NCI-H1417 treated with DMSO at 0.1 percent for 48 hours (cell line): ENCODE measurements at regions not wholly inside any gene's neighbourhood (a gene's known extent, or its start where the extent isn't known, plus 50 kb on each side); places are given as distances from the start of the nearest gene placed in this dataset.
"Not testable (repeated sequence)": the region's sequence is repeated elsewhere in the genome, so short reads cannot be mapped to it uniquely, and the experiment has no call there.

Experiments used
- DNase-seq: peaks from one replicate; lab custom pipeline; 2025; lab: John Stamatoyannopoulos, UW

- no peak for DNase-seq
Measured at GRCh38 chr5:109989994-109990722, 300.4 kb downstream of the MAN2A1 start.

DNA sequence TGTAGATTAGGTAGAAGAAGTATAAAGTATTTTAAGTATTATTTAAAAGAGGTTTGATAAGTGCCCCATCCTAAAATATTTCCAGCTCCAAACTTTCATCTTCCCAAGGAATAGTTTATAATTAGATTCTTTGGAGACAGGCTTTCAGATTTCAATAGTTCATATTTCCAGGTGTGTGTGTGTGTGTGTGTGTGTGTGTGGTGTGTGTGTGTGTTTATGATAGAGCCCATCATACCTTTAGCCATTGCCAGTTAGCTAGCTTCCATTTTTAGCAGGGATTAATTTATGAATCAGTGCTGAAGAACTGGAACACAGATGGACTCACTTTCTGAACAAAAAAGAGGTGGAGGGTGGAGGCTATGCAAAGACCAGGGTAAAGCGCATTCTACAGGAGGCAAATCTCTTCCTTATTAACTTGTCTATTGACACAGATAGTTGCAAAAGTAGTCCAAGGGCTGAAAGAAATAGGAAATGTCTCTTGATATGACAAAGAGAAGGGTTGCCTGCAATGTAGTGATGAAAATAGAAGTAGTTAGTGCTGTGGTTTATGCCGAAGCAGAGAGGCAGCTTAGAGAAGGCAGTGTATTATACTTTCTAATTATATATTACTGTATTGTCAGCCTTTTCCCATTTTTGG is 301.1 kb downstream of the MAN2A1 start:
- DNase-seq, result no peak

GRCh38 chr5:109992264-109992915 is 302.7 kb downstream of the MAN2A1 start:
- DNase-seq, result no peak

- DNase-seq, result no peak
Measured at GRCh38 chr5:109994135-109994534, 304.4 kb downstream of the MAN2A1 start.

GRCh38 chr5:109996246-109996645 is 306.5 kb downstream of the MAN2A1 start:
- no peak for DNase-seq

DNA sequence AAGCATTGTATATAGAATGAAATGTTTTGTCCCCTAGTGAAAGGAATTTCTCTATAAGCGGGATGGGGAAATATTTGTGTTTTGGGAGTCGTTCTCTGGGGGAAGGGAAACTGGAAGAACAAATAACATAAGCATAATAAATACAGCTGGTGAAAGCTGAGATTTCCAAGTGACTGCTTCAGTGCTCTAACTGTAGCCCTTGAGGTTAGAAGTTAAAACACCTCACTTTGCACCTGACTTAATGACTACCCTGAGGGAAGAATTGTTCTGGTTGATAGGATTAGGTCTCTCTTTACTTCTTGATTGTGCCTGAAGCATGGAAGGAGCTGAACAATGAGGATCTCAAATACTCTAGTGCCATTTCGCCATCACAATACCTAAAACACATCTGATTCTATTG is 307.4 kb downstream of the MAN2A1 start:
- no peak for DNase-seq

- DNase-seq, result no peak
Measured at GRCh38 chr5:109998208-109998607, 308.5 kb downstream of the MAN2A1 start.

DNA sequence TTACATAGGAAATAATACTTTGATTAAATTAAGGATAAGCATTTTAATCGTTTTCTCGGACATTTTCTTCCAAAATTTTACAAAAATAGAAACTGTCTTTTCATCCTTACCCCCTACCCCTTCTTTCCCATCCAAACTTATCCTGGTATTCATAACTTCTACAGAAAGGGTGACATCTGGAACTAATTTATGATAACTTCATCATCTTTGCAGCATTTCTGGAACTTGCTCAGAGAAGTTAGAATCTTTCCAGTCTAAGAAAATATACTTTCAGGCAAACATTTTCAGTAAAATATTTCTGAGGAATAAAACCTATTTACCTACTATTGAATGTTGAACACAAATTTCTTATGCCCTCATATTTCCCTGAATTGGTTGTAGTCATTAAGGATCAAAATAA is 309.0 kb downstream of the MAN2A1 start:
- DNase-seq, result no peak

- no peak for DNase-seq
Measured at GRCh38 chr5:110001648-110002047, 311.9 kb downstream of the MAN2A1 start.

DNA sequence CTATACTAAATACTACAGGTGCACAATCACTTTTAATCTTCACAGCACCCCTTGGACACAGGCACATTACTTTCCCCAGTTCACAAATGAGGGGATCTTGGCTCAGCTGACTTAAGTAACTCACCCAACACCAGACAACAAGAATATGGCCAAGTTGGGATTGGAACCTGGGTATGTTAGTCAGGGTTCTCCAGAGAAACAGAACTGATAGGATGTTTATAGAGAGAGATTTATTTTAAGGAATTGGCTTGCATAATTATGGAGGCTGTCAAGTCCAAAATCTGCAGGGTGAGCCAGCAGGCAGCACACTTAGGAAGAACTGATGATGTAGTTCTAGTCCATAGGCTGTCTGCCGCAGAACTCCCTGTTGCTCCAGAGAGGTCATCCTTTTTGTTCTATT is 312.9 kb downstream of the MAN2A1 start:
- DNase-seq, result no peak

- not testable (repeated sequence) for DNase-seq
Measured at GRCh38 chr5:110005907-110006562, 316.3 kb downstream of the MAN2A1 start.

- no peak for DNase-seq
Measured at GRCh38 chr5:110007101-110007500, 317.4 kb downstream of the MAN2A1 start.

GRCh38 chr5:110008131-110008530 is 318.4 kb downstream of the MAN2A1 start:
- no peak for DNase-seq

- DNase-seq, result no peak
Measured at GRCh38 chr5:110012145-110012544, 322.4 kb downstream of the MAN2A1 start.

- no peak for DNase-seq
Measured at GRCh38 chr5:110013017-110013416, 323.3 kb downstream of the MAN2A1 start.

- DNase-seq, result no peak
Measured at GRCh38 chr5:110017854-110018253, 328.1 kb downstream of the MAN2A1 start.

DNA sequence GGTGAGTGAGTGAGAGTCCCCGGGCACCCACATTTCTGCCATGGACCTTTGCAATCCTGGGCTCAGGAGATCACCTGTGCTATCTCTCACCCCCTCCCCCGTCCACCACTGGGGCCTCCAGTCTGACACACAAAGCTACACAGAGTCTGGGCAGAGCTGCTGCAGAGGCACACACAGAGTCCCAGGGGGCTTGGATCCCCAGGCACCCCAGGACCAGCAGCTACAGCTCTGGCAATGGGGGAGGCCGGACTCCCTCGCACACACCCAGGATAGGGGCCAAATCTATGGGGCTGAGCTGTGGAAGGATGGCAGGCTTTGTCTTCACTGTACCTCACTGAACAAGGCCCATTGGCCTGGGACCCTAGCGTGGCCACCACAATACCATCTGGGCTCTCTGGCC is 328.8 kb downstream of the MAN2A1 start:
- no peak for DNase-seq

GRCh38 chr5:110019119-110019518 is 329.4 kb downstream of the MAN2A1 start:
- DNase-seq, result no peak

- DNase-seq, result no peak
Measured at GRCh38 chr5:110019780-110020179, 330.1 kb downstream of the MAN2A1 start.

- no peak for DNase-seq
Measured at GRCh38 chr5:110021251-110021650, 331.5 kb downstream of the MAN2A1 start.

DNA sequence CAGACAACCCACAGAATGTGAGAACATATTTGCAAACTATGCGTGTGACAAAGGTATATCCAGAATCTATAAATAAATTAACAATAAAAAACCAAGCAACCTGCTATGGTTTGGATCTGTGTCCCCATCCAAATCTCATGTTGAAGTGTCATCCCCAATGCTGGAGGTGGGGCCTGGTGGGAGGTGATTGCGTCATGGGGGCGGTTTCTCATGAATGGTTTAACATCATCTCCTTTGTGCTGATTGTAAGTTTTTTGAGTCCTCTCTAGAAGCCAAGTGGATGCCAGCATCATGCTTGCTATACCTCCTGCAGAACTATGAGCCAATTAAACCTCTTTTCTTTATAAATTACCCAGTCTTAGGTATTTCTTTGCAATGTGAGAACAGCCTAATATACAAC is 335.4 kb downstream of the MAN2A1 start:
- DNase-seq, result no peak

GRCh38 chr5:110027527-110028322 is 338.0 kb downstream of the MAN2A1 start:
- DNase-seq, result no peak
